HepG2 (cell line): ENCODE measurements at regions not wholly inside any gene's neighbourhood (a gene's known extent, or its start where the extent isn't known, plus 50 kb on each side); places are given as distances from the start of the nearest gene placed in this dataset.

Experiments used
- AKAP8 ChIP-seq: sonication (generic); formaldehyde crosslinking; IDR thresholded peaks from 2 replicates; pipeline ENCODE4 v1.5.1; 2020; ENCODE audit warnings: mild to moderate bottlenecking, missing genetic modification reagents
- CHD2 ChIP-seq: IDR thresholded peaks from 2 replicates; pipeline ENCODE4 v1.6.1; 2011; ENCODE audit warnings: low read depth, low read length, improper control_type of control experiment
- EZH2 ChIP-seq: conservative IDR thresholded peaks from 2 replicates; pipeline ENCODE4 v1.6.1; 2012; ENCODE audit warnings: mild to moderate bottlenecking, low read depth, low read length, moderate library complexity
- FOXA3 ChIP-seq: IDR thresholded peaks from 2 replicates; pipeline ENCODE4 v1.6.1; 2016; ENCODE audit warnings: missing genetic modification reagents, missing compliant biosample characterization
- FOXM1 ChIP-seq: sonication (generic); formaldehyde crosslinking; IDR thresholded peaks from 2 replicates; pipeline ENCODE4 v1.5.0; 2020; ENCODE audit warnings: missing genetic modification reagents
- PHF8 ChIP-seq: sonication (generic); formaldehyde crosslinking; IDR thresholded peaks from 2 replicates; pipeline ENCODE4 v1.5.0; 2020; ENCODE audit warnings: missing genetic modification reagents
- POLR2A ChIP-seq, 2 experiments: IDR thresholded peaks; 2 replicates each; pipeline ENCODE4 v1.6.1; 2011; ENCODE audit warnings: low read depth in 2 of 2, low read length in 2 of 2, mild to moderate bottlenecking in 1 of 2, moderate library complexity in 1 of 2; ENCODE audit not compliant: insufficient read depth in 1 of 2
- SMC3 ChIP-seq: IDR thresholded peaks from 2 replicates; pipeline ENCODE4 v1.6.1; 2011; ENCODE audit warnings: low read length, improper control_type of control experiment
- TAF1 ChIP-seq: sonication (generic); formaldehyde crosslinking; IDR thresholded peaks from 2 replicates; pipeline ENCODE4 v1.4.0; 2020; ENCODE audit warnings: missing genetic modification reagents
- TAF15 ChIP-seq: fragments of 200-400 bp; formaldehyde crosslinking; IDR thresholded peaks from one replicate; pipeline ENCODE4 v1.6.1; 2018; ENCODE audit warnings: mild to moderate bottlenecking, low read depth, low read length; ENCODE audit not compliant: poor library complexity, severe bottlenecking
- ZNF274 ChIP-seq: sonication (generic); formaldehyde crosslinking; IDR thresholded peaks from 2 replicates; pipeline ENCODE4 v1.5.1; 2020; ENCODE audit warnings: mild to moderate bottlenecking, missing genetic modification reagents
- ZNF383 ChIP-seq: sonication (generic); formaldehyde crosslinking; IDR thresholded peaks from 2 replicates; pipeline ENCODE4 v1.4.0; 2020; ENCODE audit warnings: missing genetic modification reagents, mild to moderate bottlenecking, borderline replicate concordance
- ZNF841 ChIP-seq: sonication (generic); formaldehyde crosslinking; IDR thresholded peaks from 2 replicates; pipeline ENCODE4 v1.8.1; 2023; ENCODE audit warnings: missing genetic modification reagents, borderline replicate concordance
- TF ChIP-seq, protein P1 (sequence below): sonication (generic); formaldehyde crosslinking; IDR thresholded peaks from 2 replicates; pipeline ENCODE4 v1.5.0; 2020; ENCODE audit warnings: mild to moderate bottlenecking, missing genetic modification reagents, moderate library complexity

DNA sequence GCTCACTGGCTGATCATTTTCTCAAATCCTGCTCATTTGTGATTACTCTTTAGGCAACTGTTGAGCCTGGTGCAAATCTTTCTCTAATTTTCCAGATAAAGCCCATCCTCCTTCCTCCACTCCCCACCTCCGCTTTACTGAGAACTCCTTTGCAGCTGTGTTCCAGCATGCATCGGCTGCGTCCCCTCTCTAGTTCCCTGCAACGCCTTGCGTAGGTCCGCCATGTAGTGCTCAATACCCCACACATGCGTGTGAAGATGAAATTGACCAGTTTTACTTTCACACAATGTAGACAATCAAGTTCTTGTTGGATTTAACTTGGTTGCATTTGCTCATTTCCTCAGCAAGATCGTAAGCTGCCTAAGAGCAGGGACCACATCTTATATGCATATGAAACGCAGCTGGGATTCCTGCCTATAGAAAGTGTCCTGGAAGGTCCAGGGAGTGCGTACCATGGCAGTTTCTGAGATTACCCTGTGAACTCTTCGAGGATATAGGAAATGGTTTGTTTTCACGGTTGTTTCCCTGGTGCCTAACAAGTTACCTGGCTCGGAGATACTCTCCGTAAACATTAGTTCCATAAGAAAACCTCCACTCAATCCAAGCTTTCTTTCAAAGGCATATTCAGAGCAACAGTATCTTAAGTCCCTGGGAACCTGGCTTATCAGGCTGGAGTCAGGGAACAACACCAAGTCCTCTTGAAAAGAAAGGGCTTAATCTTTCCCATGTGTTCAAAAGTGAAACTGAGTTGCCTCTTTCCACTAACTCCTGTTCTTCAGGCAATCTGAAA lies 766.4 kb upstream of the ID2 start:
- no peak for TF ChIP-seq ZNF383 (CRISPR knock-in tag)
- TF ChIP-seq ZNF841 (CRISPR knock-in tag), result no peak
- TF ChIP-seq PHF8 (CRISPR knock-in tag), result no peak
- no peak for TF ChIP-seq TAF1
- TF ChIP-seq SMC3, result no peak
- TF ChIP-seq, protein P1, sequence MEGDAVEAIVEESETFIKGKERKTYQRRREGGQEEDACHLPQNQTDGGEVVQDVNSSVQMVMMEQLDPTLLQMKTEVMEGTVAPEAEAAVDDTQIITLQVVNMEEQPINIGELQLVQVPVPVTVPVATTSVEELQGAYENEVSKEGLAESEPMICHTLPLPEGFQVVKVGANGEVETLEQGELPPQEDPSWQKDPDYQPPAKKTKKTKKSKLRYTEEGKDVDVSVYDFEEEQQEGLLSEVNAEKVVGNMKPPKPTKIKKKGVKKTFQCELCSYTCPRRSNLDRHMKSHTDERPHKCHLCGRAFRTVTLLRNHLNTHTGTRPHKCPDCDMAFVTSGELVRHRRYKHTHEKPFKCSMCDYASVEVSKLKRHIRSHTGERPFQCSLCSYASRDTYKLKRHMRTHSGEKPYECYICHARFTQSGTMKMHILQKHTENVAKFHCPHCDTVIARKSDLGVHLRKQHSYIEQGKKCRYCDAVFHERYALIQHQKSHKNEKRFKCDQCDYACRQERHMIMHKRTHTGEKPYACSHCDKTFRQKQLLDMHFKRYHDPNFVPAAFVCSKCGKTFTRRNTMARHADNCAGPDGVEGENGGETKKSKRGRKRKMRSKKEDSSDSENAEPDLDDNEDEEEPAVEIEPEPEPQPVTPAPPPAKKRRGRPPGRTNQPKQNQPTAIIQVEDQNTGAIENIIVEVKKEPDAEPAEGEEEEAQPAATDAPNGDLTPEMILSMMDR, result no peak
- no peak for TF ChIP-seq TAF15
- TF ChIP-seq FOXM1, result no peak
- no peak for TF ChIP-seq EZH2
- TF ChIP-seq AKAP8 (CRISPR knock-in tag), result no peak
- no peak for TF ChIP-seq POLR2A (IDR thresholded peaks at IDR 0.05; ENCODE audit: insufficient read depth in 1 of 2, low read depth in 2 of 2, low read length in 2 of 2)
- no peak for TF ChIP-seq FOXA3 (CRISPR knock-in tag)
- no peak for TF ChIP-seq CHD2
- no peak for TF ChIP-seq ZNF274 (CRISPR knock-in tag)
